ENCODE measurements at regions not wholly inside any gene's neighbourhood (a gene's known extent, or its start where the extent isn't known, plus 50 kb on each side); places are given as distances from the start of the nearest gene placed in this dataset.

- H3K27ac Mint-ChIP-seq: no peak overlapping the region
- no peaks in the 10 kb centered on the region for H3K9me3 Mint-ChIP-seq (ENCODE audit: low read depth)
- H3K36me3 Mint-ChIP-seq (ENCODE audit: low read depth): no peaks in the 10 kb centered on the region
- intact Hi-C loops (cut with DNase I, micrococcal nuclease): no loop called here
- H3K4me3 Mint-ChIP-seq: no peak overlapping the region
- no peaks in the 10 kb centered on the region for H3K27me3 Mint-ChIP-seq
- ChIA-PET CTCF (interaction anchor here (0.8 to 1.2 kb wide), 2 partner anchors 9 to 351 kb away, joined by 3 read pairs; no protein-coding TSS in a partner anchor), POLR2A (no interaction called here)
- no peaks in the 10 kb centered on the region for H3K4me1 Mint-ChIP-seq
- no peak for ATAC-seq
- DNase-seq: no peak
Observed at GRCh38 chr5:167639766-167640165, 651.7 kb upstream of the WWC1 start.

DNA sequence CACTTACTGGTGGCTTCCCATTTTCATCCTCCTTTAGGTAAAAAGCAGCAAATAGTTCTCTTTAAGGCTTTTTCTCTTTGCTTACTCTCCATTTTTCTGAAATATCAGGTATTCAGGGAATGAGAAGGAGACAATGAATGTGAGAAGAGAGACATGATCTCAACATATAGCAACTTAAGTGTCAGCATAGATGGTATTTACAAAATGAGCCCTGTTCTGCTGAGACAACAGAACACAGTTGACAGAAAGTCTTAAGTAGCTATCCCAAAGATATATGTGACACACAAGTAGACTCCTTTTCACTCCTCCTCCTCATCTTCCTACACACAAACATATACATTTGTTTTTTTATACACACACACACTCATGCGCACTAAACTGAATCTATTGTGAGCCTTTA lies 649.3 kb upstream of the WWC1 start:
- ChIA-PET POLR2A (no interaction called here), CTCF (no interaction called here)
- intact Hi-C loops (cut with DNase I, micrococcal nuclease): no loop called here
- Mint-ChIP-seq H3K4me3 (no peak overlapping the region), H3K27me3 (no peaks in the 10 kb centered on the region), H3K4me1 (no peaks in the 10 kb centered on the region), H3K36me3 (ENCODE audit: low read depth) (no peaks in the 10 kb centered on the region), H3K27ac (no peak overlapping the region), H3K9me3 (ENCODE audit: low read depth) (peaks cover 5% of the 10 kb centered on the region)
- ATAC-seq: no peak
- DNase-seq: no peak

- intact Hi-C loops (cut with DNase I, micrococcal nuclease): no loop called here
- CTCF ChIA-PET: no interaction called here
- Mint-ChIP-seq H3K36me3 (ENCODE audit: low read depth) (no peaks in the 10 kb centered on the region), H3K9me3 (ENCODE audit: low read depth) (peaks cover 5% of the 10 kb centered on the region), H3K27ac (no peak overlapping the region), H3K27me3 (no peaks in the 10 kb centered on the region), H3K4me1 (no peaks in the 10 kb centered on the region), H3K4me3 (no peak overlapping the region)
- ATAC-seq (no peak), DNase-seq (no peak)
- POLR2A ChIA-PET: no interaction called here
Observed at GRCh38 chr5:167642779-167643517, 648.5 kb upstream of the WWC1 start.

- no peak overlapping the region for H3K4me3 Mint-ChIP-seq
- no peaks in the 10 kb centered on the region for H3K36me3 Mint-ChIP-seq (ENCODE audit: low read depth)
- intact Hi-C loops (cut with DNase I, micrococcal nuclease): no loop called here
- CTCF ChIA-PET: no interaction called here
- no peaks in the 10 kb centered on the region for H3K4me1 Mint-ChIP-seq
- ATAC-seq (no peak), DNase-seq (no peak)
- H3K27me3 Mint-ChIP-seq: no peaks in the 10 kb centered on the region
- peaks cover 5% of the 10 kb centered on the region for H3K9me3 Mint-ChIP-seq (ENCODE audit: low read depth)
- POLR2A ChIA-PET: no interaction called here
- no peak overlapping the region for H3K27ac Mint-ChIP-seq
Observed at GRCh38 chr5:167643631-167644280, 647.7 kb upstream of the WWC1 start.

GRCh38 chr5:167644619-167645018 lies 646.8 kb upstream of the WWC1 start:
- no peak overlapping the region for H3K4me3 Mint-ChIP-seq

GRCh38 chr5:167649471-167649870 lies 642.0 kb upstream of the WWC1 start:
- intact Hi-C loops (cut with DNase I, micrococcal nuclease): no loop called here
- Mint-ChIP-seq H3K36me3 (ENCODE audit: low read depth) (no peaks in the 10 kb centered on the region), H3K4me3 (no peak overlapping the region), H3K27me3 (no peaks in the 10 kb centered on the region), H3K4me1 (no peaks in the 10 kb centered on the region), H3K27ac (no peak overlapping the region), H3K9me3 (ENCODE audit: low read depth) (peaks cover 5% of the 10 kb centered on the region)
- ChIA-PET POLR2A (no interaction called here), CTCF (no interaction called here)
- ATAC-seq (no peak), DNase-seq (no peak)

More at GRCh38 chr5:167644619-167645018, 646.8 kb upstream of the WWC1 start:
- ATAC-seq: no peak
- no peaks in the 10 kb centered on the region for H3K36me3 Mint-ChIP-seq (ENCODE audit: low read depth)
- CTCF ChIA-PET: no interaction called here
- DNase-seq: no peak
- H3K4me1 Mint-ChIP-seq: no peaks in the 10 kb centered on the region
- no peak overlapping the region for H3K27ac Mint-ChIP-seq
- POLR2A ChIA-PET: no interaction called here
- peaks cover 5% of the 10 kb centered on the region for H3K9me3 Mint-ChIP-seq (ENCODE audit: low read depth)
- no peaks in the 10 kb centered on the region for H3K27me3 Mint-ChIP-seq
- intact Hi-C loops (cut with DNase I, micrococcal nuclease): no loop called here

- H3K27ac Mint-ChIP-seq: no peak overlapping the region
- H3K27me3 Mint-ChIP-seq: no peaks in the 10 kb centered on the region
- intact Hi-C loops (cut with DNase I, micrococcal nuclease): no loop called here
- CTCF ChIA-PET: no interaction called here
- H3K4me1 Mint-ChIP-seq: no peaks in the 10 kb centered on the region
- no peak overlapping the region for H3K4me3 Mint-ChIP-seq
- DNase-seq (no peak), ATAC-seq (no peak)
- H3K9me3 Mint-ChIP-seq (ENCODE audit: low read depth): no peaks in the 10 kb centered on the region
- POLR2A ChIA-PET: no interaction called here
- H3K36me3 Mint-ChIP-seq (ENCODE audit: low read depth): no peaks in the 10 kb centered on the region
Observed at GRCh38 chr5:167652690-167653089, 638.8 kb upstream of the WWC1 start.

DNA sequence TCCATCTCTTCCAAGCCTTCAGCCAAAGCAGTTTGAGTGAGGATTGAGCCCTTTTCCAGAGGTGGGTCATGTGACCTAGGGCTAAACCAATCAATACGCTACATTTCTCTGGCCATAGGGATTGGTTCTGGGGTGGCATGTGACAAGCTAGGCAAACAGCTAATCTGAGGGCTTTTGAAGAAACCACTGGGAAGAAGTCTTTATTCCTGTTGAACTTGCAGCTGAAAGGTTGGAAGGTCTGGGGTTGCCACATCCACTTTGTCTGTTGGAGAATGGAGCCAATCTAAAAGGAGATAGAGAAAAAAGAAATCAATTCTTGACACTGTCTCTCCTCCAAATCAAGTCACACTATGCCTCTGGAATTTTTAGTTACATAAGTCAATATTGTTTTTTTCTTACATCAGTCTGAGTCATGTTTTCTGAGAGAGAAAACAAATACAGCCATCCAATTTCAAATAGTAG lies 637.8 kb upstream of the WWC1 start:
- Mint-ChIP-seq H3K36me3 (ENCODE audit: low read depth) (no peaks in the 10 kb centered on the region), H3K4me1 (no peaks in the 10 kb centered on the region), H3K27ac (no peak overlapping the region), H3K9me3 (ENCODE audit: low read depth) (no peaks in the 10 kb centered on the region), H3K27me3 (no peaks in the 10 kb centered on the region), H3K4me3 (no peak overlapping the region)
- intact Hi-C loops (cut with DNase I, micrococcal nuclease): no loop called here
- CTCF ChIA-PET: no interaction called here
- ATAC-seq: no peak
- DNase-seq: no peak
- POLR2A ChIA-PET: no interaction called here

DNA sequence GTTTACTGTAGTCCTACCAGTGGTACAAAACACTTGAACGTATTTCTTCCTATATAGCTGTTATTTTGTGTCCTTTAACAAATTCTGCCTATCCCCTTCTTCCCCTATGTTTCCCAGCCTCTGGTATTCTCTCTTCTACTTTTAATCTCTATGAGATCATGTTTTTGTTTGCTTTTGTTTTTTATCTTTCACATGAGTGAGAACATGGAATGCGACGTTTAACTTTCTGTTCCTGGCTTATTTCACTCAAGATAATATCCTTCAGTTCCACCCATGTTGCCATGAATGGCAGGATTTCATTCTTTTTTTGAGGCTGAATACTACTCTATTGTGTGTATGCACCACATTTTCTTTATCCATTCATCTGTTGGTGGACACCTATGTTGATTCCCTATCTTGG lies 634.4 kb upstream of the WWC1 start:
- CTCF ChIA-PET: no interaction called here
- POLR2A ChIA-PET: no interaction called here

GRCh38 chr5:167658889-167659288 lies 632.6 kb upstream of the WWC1 start:
- Mint-ChIP-seq H3K4me3 (no peak overlapping the region), H3K27me3 (no peaks in the 10 kb centered on the region), H3K9me3 (ENCODE audit: low read depth) (no peaks in the 10 kb centered on the region), H3K27ac (no peak overlapping the region), H3K4me1 (no peaks in the 10 kb centered on the region), H3K36me3 (ENCODE audit: low read depth) (no peaks in the 10 kb centered on the region)
- ChIA-PET CTCF (no interaction called here), POLR2A (no interaction called here)
- no peak for DNase-seq
- intact Hi-C loops (cut with DNase I, micrococcal nuclease): no loop called here
- ATAC-seq: no peak

More for the DNA sequence above, 634.4 kb upstream of the WWC1 start:
- intact Hi-C loops (cut with DNase I, micrococcal nuclease): no loop called here
- H3K4me1 Mint-ChIP-seq: no peaks in the 10 kb centered on the region
- H3K27ac Mint-ChIP-seq: no peak overlapping the region
- DNase-seq (no peak), ATAC-seq (no peak)
- no peak overlapping the region for H3K4me3 Mint-ChIP-seq
- H3K9me3 Mint-ChIP-seq (ENCODE audit: low read depth): no peaks in the 10 kb centered on the region
- H3K27me3 Mint-ChIP-seq: no peaks in the 10 kb centered on the region
- H3K36me3 Mint-ChIP-seq (ENCODE audit: low read depth): no peaks in the 10 kb centered on the region

DNA sequence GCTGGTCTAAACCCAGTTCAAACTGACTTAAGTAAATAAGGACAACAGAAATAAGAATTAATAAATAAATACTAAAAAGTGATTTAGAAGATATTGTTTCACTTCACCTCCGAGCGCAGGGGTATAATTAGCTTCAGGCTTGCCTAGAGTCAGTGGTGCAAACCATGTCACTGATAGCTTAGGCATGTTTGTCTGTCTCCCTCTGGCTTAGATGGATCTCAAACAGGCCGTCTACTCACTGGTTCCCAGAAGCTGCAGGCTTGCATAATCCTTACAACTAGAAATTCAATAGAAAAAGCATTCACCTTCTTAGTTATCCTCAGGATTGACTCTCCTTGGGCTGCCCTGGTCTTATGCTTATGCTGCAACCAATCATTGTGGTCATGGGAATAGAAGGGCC lies 629.8 kb upstream of the WWC1 start:
- H3K4me3 Mint-ChIP-seq: no peak overlapping the region
- no peak for ATAC-seq

DNA sequence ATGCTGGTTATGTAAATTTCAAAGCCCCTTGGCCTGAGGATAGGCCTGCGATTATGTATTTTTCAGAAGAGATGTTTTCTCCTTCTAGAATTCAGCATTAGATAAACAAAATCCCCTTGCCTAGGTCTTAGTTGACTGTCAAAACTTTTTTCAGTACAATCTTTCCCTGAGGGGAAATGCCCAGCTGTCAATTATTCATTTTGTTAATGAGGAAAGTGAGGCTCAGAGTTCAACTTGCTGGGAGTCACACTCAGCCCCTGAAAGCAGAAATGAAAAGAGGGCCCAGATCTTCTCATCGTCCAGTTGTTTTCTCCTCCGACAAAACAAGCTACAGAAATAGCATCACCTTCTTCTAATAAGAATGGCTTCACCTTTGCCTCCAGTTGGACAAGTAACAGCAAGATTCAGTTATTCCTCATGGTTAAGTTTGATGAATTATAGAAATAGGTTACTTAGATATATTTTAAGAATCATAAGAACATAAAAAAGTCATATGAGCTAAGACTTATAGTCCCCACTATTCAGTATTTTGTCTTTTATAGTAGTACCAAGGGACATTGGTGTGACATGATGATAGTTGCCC lies 627.1 kb upstream of the WWC1 start:
- Mint-ChIP-seq H3K4me1 (no peaks in the 10 kb centered on the region), H3K36me3 (ENCODE audit: low read depth) (no peaks in the 10 kb centered on the region), H3K4me3 (no peak overlapping the region), H3K27me3 (no peaks in the 10 kb centered on the region), H3K9me3 (ENCODE audit: low read depth) (no peaks in the 10 kb centered on the region), H3K27ac (no peak overlapping the region)
- intact Hi-C loops (cut with DNase I, micrococcal nuclease): no loop called here
- ChIA-PET POLR2A (no interaction called here), CTCF (no interaction called here)
- DNase-seq: no peak
- no peak for ATAC-seq

More for the DNA sequence above, 629.8 kb upstream of the WWC1 start:
- intact Hi-C loops (cut with DNase I, micrococcal nuclease): no loop called here
- Mint-ChIP-seq H3K9me3 (ENCODE audit: low read depth) (no peaks in the 10 kb centered on the region), H3K27me3 (no peaks in the 10 kb centered on the region), H3K27ac (no peak overlapping the region), H3K4me1 (no peaks in the 10 kb centered on the region), H3K36me3 (ENCODE audit: low read depth) (no peaks in the 10 kb centered on the region)
- DNase-seq: no peak
- CTCF ChIA-PET: no interaction called here
- POLR2A ChIA-PET: no interaction called here
